DOHH2 (cell line): ENCODE measurements at regions not wholly inside any gene's neighbourhood (a gene's known extent, or its start where the extent isn't known, plus 50 kb on each side); places are given as distances from the start of the nearest gene placed in this dataset.

Experiments used
- H3F3A ChIP-seq: fragments of 200-600 bp; sonication (generic), shearing (Covaris generic); 2 replicates; pipeline ENCODE4 v1.6.0; 2016; ENCODE audit warnings: antibody characterized with exemption, mild to moderate bottlenecking; ENCODE audit not compliant: control insufficient read depth, insufficient read depth
- H3K27ac ChIP-seq: fragments of 200-600 bp; sonication (generic); 2 replicates; pipeline ENCODE4 v1.5.1; 2014; ENCODE audit warnings: low read depth, mild to moderate bottlenecking, low read length, moderate library complexity
- H3K27me3 ChIP-seq: fragments of 200-600 bp; sonication (generic); 2 replicates; pipeline ENCODE4 v1.6.1; 2014; ENCODE audit warnings: mild to moderate bottlenecking, low read length, mixed read lengths; ENCODE audit not compliant: control insufficient read depth
- H3K36me3 ChIP-seq: fragments of 200-600 bp; sonication (generic); 2 replicates; pipeline ENCODE4 v1.6.1; 2014; ENCODE audit warnings: mild to moderate bottlenecking, low read length, moderate library complexity, mixed read lengths; ENCODE audit not compliant: control insufficient read depth
- H3K4me1 ChIP-seq: fragments of 200-600 bp; sonication (generic); 2 replicates; pipeline ENCODE4 v1.6.1; 2014; ENCODE audit warnings: mild to moderate bottlenecking, low read length, mixed read lengths; ENCODE audit not compliant: control insufficient read depth
- H3K4me2 ChIP-seq: fragments of 200-600 bp; sonication (generic); 2 replicates; pipeline ENCODE4 v1.6.0; 2014; ENCODE audit warnings: mild to moderate bottlenecking, low read length, moderate library complexity
- H3K4me3 ChIP-seq: fragments of 200-600 bp; sonication (generic); 2 replicates; pipeline ENCODE4 v1.5.1; 2014; ENCODE audit warnings: mild to moderate bottlenecking, low read length, mixed read lengths
- H3K79me2 ChIP-seq: fragments of 200-600 bp; sonication (generic); 2 replicates; pipeline ENCODE4 v1.6.1; 2014; ENCODE audit warnings: mild to moderate bottlenecking, low read length, mixed read lengths; ENCODE audit not compliant: control insufficient read depth
- H3K9me2 ChIP-seq: fragments of 200-600 bp; sonication (generic); replicated peaks from 2 replicates; pipeline ENCODE4 v1.6.1; 2014; ENCODE audit warnings: mild to moderate bottlenecking, low read length, mixed read lengths; ENCODE audit not compliant: control insufficient read depth
- H3K9me3 ChIP-seq: fragments of 200-600 bp; sonication (generic); 2 replicates; pipeline ENCODE4 v1.6.1; 2014; ENCODE audit warnings: antibody characterized with exemption, low read length, mixed read lengths; ENCODE audit not compliant: control insufficient read depth, insufficient read depth
- H4K20me1 ChIP-seq: fragments of 200-600 bp; sonication (generic); 2 replicates; pipeline ENCODE4 v1.6.0; 2014; ENCODE audit warnings: low read depth, mild to moderate bottlenecking, antibody characterized with exemption, low read length, moderate library complexity; ENCODE audit not compliant: control insufficient read depth, insufficient read depth
- CTCF ChIP-seq: fragments of 200-600 bp; sonication (generic); IDR thresholded peaks from one replicate; pipeline ENCODE4 v1.5.1; 2014; ENCODE audit warnings: antibody characterized with exemption, mild to moderate bottlenecking, low read depth, low read length; ENCODE audit not compliant: poor library complexity, severe bottlenecking
- EZH2phosphoT487 ChIP-seq: fragments of 200-600 bp; sonication (generic); IDR thresholded peaks from 2 replicates; pipeline ENCODE4 v1.6.1; 2017; ENCODE audit warnings: borderline replicate concordance, mild to moderate bottlenecking, antibody characterized with exemption, low read length, moderate library complexity, mixed read lengths

GRCh38 chr12:126268222-126268621 is 1203.0 kb downstream of the AACS start:
- no peaks in the 10 kb centered on the region for H3K9me2 ChIP-seq

GRCh38 chr12:126271159-126271558 is 1205.9 kb downstream of the AACS start:
- no peaks in the 10 kb centered on the region for H3K27me3 ChIP-seq
- H4K20me1 ChIP-seq: no peaks in the 10 kb centered on the region
- H3K79me2 ChIP-seq: no peaks in the 10 kb centered on the region
- H3F3A ChIP-seq: no peaks in the 10 kb centered on the region
- H3K9me3 ChIP-seq: no peaks in the 10 kb centered on the region; the same call in 1 of the 2 replicates
- no peak overlapping the region for H3K4me2 ChIP-seq
- H3K4me1 ChIP-seq: no peaks in the 10 kb centered on the region
- no peak overlapping the region for H3K4me3 ChIP-seq
- no peak for TF ChIP-seq CTCF
- TF ChIP-seq EZH2phosphoT487: no peak
- H3K27ac ChIP-seq: no peak overlapping the region
- H3K9me2 ChIP-seq: no peaks in the 10 kb centered on the region
- H3K36me3 ChIP-seq: no peaks in the 10 kb centered on the region

More at GRCh38 chr12:126268222-126268621, 1203.0 kb downstream of the AACS start:
- H3K4me2 ChIP-seq: no peak overlapping the region
- no peak overlapping the region for H3K27ac ChIP-seq
- H3K36me3 ChIP-seq: no peaks in the 10 kb centered on the region
- H3K27me3 ChIP-seq: no peaks in the 10 kb centered on the region
- TF ChIP-seq EZH2phosphoT487: no peak
- H4K20me1 ChIP-seq: no peaks in the 10 kb centered on the region
- no peaks in the 10 kb centered on the region for H3F3A ChIP-seq
- H3K9me3 ChIP-seq: no peaks in the 10 kb centered on the region; the same call in 1 of the 2 replicates
- H3K4me1 ChIP-seq: no peaks in the 10 kb centered on the region
- no peaks in the 10 kb centered on the region for H3K79me2 ChIP-seq
- no peak overlapping the region for H3K4me3 ChIP-seq

- no peak overlapping the region for H3K4me2 ChIP-seq
- H3F3A ChIP-seq: no peaks in the 10 kb centered on the region
- no peaks in the 10 kb centered on the region for H3K27me3 ChIP-seq
- no peak overlapping the region for H3K4me3 ChIP-seq
- no peaks in the 10 kb centered on the region for H3K9me2 ChIP-seq
- no peaks in the 10 kb centered on the region for H3K79me2 ChIP-seq
- H3K27ac ChIP-seq: no peak overlapping the region
- TF ChIP-seq CTCF (no peak), EZH2phosphoT487 (no peak)
- no peaks in the 10 kb centered on the region for H4K20me1 ChIP-seq
- H3K9me3 ChIP-seq: no peaks in the 10 kb centered on the region
- no peaks in the 10 kb centered on the region for H3K4me1 ChIP-seq
- no peaks in the 10 kb centered on the region for H3K36me3 ChIP-seq
Measured at GRCh38 chr12:126282691-126283090, 1217.5 kb downstream of the AACS start.

GRCh38 chr12:126286203-126286602 is 1221.0 kb downstream of the AACS start:
- Histone ChIP-seq H3K4me3 (no peak overlapping the region), H3K36me3 (no peaks in the 10 kb centered on the region), H3K4me2 (no peak overlapping the region), H4K20me1 (no peaks in the 10 kb centered on the region), H3K4me1 (no peaks in the 10 kb centered on the region), H3K9me3 (no peaks in the 10 kb centered on the region), H3K27ac (no peak overlapping the region), H3K9me2 (no peaks in the 10 kb centered on the region), H3F3A (no peaks in the 10 kb centered on the region), H3K79me2 (no peaks in the 10 kb centered on the region), H3K27me3 (no peaks in the 10 kb centered on the region)
- TF ChIP-seq EZH2phosphoT487 (no peak), CTCF (no peak)
